Fibroblast of lung (primary cell): ENCODE measurements at regions not wholly inside any gene's neighbourhood (a gene's known extent, or its start where the extent isn't known, plus 50 kb on each side); places are given as distances from the start of the nearest gene placed in this dataset.

Experiments used
- DNase-seq, 2 donors: peaks; one replicate each; pipeline versions ENCODE4 v3.0.0 to v3.0.0-alpha.2; 2010; ENCODE audit warnings: low read depth in 2 of 2
- H2AFZ ChIP-seq: 2 replicates; pipeline ENCODE4 v1.5.1; 2012; ENCODE audit warnings: low read length, control low read depth, inconsistent platforms
- H3K27ac ChIP-seq: 2 replicates; pipeline ENCODE4 v1.5.1; 2011; ENCODE audit warnings: low read length, control low read depth; ENCODE audit not compliant: insufficient read depth
- H3K27me3 ChIP-seq: 2 replicates; pipeline ENCODE4 v1.5.1; 2011; ENCODE audit warnings: mild to moderate bottlenecking, low read length; ENCODE audit not compliant: control insufficient read depth, insufficient read depth
- H3K36me3 ChIP-seq: 2 replicates; pipeline ENCODE4 v1.5.1; 2011; ENCODE audit warnings: low read length; ENCODE audit not compliant: control insufficient read depth, insufficient read depth
- H3K4me1 ChIP-seq: 2 replicates; pipeline ENCODE4 v1.5.1; 2011; ENCODE audit warnings: low read length; ENCODE audit not compliant: control insufficient read depth, insufficient read depth; ENCODE audit errors: extremely low read depth
- H3K4me2 ChIP-seq: 2 replicates; pipeline ENCODE4 v1.5.1; 2011; ENCODE audit warnings: low read length, control low read depth; ENCODE audit not compliant: insufficient read depth; ENCODE audit errors: extremely low read depth
- H3K4me3 ChIP-seq, 4 experiments: fragments of 200-600 bp in 1 of 4; sonication (generic) in 1 of 4; replicated peaks in 1 of 4; 2 replicates each; pipeline ENCODE4 v1.5.1; 2011 to 2016; ENCODE audit warnings: low read length in 4 of 4, low read depth in 3 of 4, mild to moderate bottlenecking in 3 of 4, control low read depth in 2 of 4, inconsistent platforms in 1 of 4, mixed read lengths in 1 of 4; ENCODE audit not compliant: insufficient read depth in 1 of 4; ENCODE audit errors: control extremely low read depth in 1 of 4
- H3K79me2 ChIP-seq: 2 replicates; pipeline ENCODE4 v1.5.1; 2012; ENCODE audit warnings: mild to moderate bottlenecking, low read length, inconsistent platforms; ENCODE audit not compliant: control insufficient read depth, insufficient read depth
- H3K9ac ChIP-seq: 2 replicates; pipeline ENCODE4 v1.5.1; 2011; ENCODE audit warnings: mild to moderate bottlenecking, low read length, control low read depth; ENCODE audit not compliant: insufficient read depth
- H3K9me3 ChIP-seq: 2 replicates; pipeline ENCODE4 v1.5.1; 2012; ENCODE audit warnings: low read depth, low read length; ENCODE audit not compliant: control insufficient read depth, insufficient read depth
- H4K20me1 ChIP-seq: 2 replicates; pipeline ENCODE4 v1.5.1; 2011; ENCODE audit warnings: low read length; ENCODE audit not compliant: control insufficient read depth, insufficient read depth; ENCODE audit errors: extremely low read depth
- EZH2 ChIP-seq: IDR thresholded peaks from 2 replicates; pipeline ENCODE4 v1.5.1; 2012; ENCODE audit warnings: low read length, control low read depth, mild to moderate bottlenecking; ENCODE audit errors: missing control alignments
- TF ChIP-seq, protein P1 (sequence below), 2 donors: IDR thresholded peaks in 1 of 2; conservative IDR thresholded peaks in 1 of 2; 1 replicate in 1 of 2; 2 replicates in 1 of 2; pipeline ENCODE4 v1.5.1; 2011 to 2012; ENCODE audit warnings: low read length in 2 of 2, control low read depth in 1 of 2, inconsistent platforms in 1 of 2, low read depth in 1 of 2, mild to moderate bottlenecking in 1 of 2

- Histone ChIP-seq H3K9me3 (no peaks in the 10 kb centered on the region), H3K4me2 (no peak overlapping the region), H3K27ac (no peak overlapping the region), H4K20me1 (no peaks in the 10 kb centered on the region), H3K27me3 (no peaks in the 10 kb centered on the region), H3K9ac (no peak overlapping the region), H3K36me3 (no peaks in the 10 kb centered on the region), H2AFZ (no peak overlapping the region), H3K4me3 (no peak overlapping the region), H3K79me2 (no peaks in the 10 kb centered on the region), H3K4me1 (no peaks in the 10 kb centered on the region)
- DNase-seq = no peak
- no peak for TF ChIP-seq EZH2
- TF ChIP-seq, protein P1, sequence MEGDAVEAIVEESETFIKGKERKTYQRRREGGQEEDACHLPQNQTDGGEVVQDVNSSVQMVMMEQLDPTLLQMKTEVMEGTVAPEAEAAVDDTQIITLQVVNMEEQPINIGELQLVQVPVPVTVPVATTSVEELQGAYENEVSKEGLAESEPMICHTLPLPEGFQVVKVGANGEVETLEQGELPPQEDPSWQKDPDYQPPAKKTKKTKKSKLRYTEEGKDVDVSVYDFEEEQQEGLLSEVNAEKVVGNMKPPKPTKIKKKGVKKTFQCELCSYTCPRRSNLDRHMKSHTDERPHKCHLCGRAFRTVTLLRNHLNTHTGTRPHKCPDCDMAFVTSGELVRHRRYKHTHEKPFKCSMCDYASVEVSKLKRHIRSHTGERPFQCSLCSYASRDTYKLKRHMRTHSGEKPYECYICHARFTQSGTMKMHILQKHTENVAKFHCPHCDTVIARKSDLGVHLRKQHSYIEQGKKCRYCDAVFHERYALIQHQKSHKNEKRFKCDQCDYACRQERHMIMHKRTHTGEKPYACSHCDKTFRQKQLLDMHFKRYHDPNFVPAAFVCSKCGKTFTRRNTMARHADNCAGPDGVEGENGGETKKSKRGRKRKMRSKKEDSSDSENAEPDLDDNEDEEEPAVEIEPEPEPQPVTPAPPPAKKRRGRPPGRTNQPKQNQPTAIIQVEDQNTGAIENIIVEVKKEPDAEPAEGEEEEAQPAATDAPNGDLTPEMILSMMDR (conservative IDR thresholded peaks at IDR 0.05 in 1 of 2, IDR thresholded peaks at IDR 0.05 in 1 of 2; ENCODE audit: low read depth in 1 of 2, low read length in 2 of 2) = no peak
Observed at GRCh38 chr4:117845270-117845669, 189.0 kb upstream of the NDST3 start.

DNA sequence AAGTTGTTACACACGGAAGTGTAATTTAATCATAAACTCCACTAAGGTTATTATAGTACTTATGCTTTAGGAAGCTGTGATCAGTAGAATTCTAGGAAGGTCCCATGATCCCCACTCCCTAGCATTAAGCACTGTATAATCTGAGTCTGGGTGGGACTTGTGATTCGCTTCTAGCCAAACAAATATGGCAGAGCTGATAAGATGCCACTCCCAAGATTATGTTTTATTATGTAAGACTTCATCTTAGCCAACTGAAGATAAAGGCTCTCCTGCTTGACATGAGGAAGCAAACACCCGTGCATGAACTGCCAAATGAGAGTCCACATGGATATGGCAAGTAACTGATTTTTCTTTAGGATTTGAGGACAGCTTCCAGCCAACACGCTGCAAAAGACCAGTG is 186.4 kb upstream of the NDST3 start:
- H4K20me1 ChIP-seq = no peaks in the 10 kb centered on the region
- TF ChIP-seq, protein P1 (conservative IDR thresholded peaks at IDR 0.05 in 1 of 2, IDR thresholded peaks at IDR 0.05 in 1 of 2; ENCODE audit: low read depth in 1 of 2, low read length in 2 of 2) = no peak
- TF ChIP-seq EZH2 = no peak
- H3K27ac ChIP-seq = no peak overlapping the region
- H3K36me3 ChIP-seq = no peaks in the 10 kb centered on the region
- DNase-seq = no peak
- no peak overlapping the region for H3K4me3 ChIP-seq
- H3K9ac ChIP-seq = no peak overlapping the region
- no peaks in the 10 kb centered on the region for H3K27me3 ChIP-seq
- H3K9me3 ChIP-seq = no peaks in the 10 kb centered on the region
- no peaks in the 10 kb centered on the region for H3K4me1 ChIP-seq
- H3K79me2 ChIP-seq = no peaks in the 10 kb centered on the region
- H3K4me2 ChIP-seq = no peak overlapping the region
- H2AFZ ChIP-seq = no peak overlapping the region

DNA sequence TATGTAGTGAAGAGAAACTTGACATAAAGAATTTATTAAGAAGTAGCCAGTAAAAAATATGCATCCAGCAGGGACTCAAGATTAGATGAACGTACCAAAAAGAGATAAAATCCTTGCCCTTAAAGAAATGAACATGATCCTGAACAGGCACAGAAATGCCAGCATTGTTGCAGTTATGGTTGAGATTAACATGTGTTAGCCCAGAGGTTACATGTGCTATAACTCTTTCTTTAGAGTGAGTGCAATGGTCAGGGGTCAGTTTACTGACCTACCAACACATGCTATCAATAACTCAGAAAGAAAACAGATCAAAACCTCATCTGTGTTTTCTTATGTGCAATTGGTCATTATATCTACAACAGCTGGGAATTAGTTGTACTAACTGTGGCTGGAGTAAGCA is 166.1 kb upstream of the NDST3 start:
- Histone ChIP-seq H3K27ac (no peak overlapping the region), H2AFZ (no peak overlapping the region), H3K4me2 (no peak overlapping the region), H3K36me3 (no peaks in the 10 kb centered on the region), H3K9ac (no peak overlapping the region), H4K20me1 (no peaks in the 10 kb centered on the region), H3K9me3 (no peaks in the 10 kb centered on the region), H3K27me3 (no peaks in the 10 kb centered on the region), H3K4me3 (no peak overlapping the region), H3K79me2 (no peaks in the 10 kb centered on the region), H3K4me1 (no peaks in the 10 kb centered on the region)
- TF ChIP-seq, protein P1 (conservative IDR thresholded peaks at IDR 0.05 in 1 of 2, IDR thresholded peaks at IDR 0.05 in 1 of 2; ENCODE audit: low read depth in 1 of 2, low read length in 2 of 2) = no peak
- no peak for TF ChIP-seq EZH2
- no peak for DNase-seq
